GM12878 (cell line): ENCODE measurements at regions not wholly inside any gene's neighbourhood (a gene's known extent, or its start where the extent isn't known, plus 50 kb on each side); places are given as distances from the start of the nearest gene placed in this dataset.

Experiments used
- CBFB ChIP-seq: IDR thresholded peaks from 2 replicates; pipeline ENCODE4 v1.6.1; 2016; ENCODE audit warnings: antibody characterized with exemption, low read depth
- CEBPB ChIP-seq, 2 experiments: fragments of 150-350 bp in 1 of 2; IDR thresholded peaks; 2 replicates each; pipeline ENCODE4 v1.6.1; 2012 to 2014; ENCODE audit warnings: low read depth in 2 of 2, low read length in 2 of 2, borderline replicate concordance in 1 of 2, inconsistent platforms in 1 of 2
- CHD4 ChIP-seq: fragments of 200-600 bp; sonication (generic); IDR thresholded peaks from 2 replicates; pipeline ENCODE4 v1.6.1; 2016; ENCODE audit warnings: mild to moderate bottlenecking
- FOXM1 ChIP-seq: IDR thresholded peaks from 2 replicates; pipeline ENCODE4 v1.6.1; 2012; ENCODE audit warnings: low read depth, mild to moderate bottlenecking, inconsistent platforms, low read length, moderate library complexity
- HDAC2 ChIP-seq: fragments of 200-600 bp; sonication (generic); IDR thresholded peaks from 2 replicates; pipeline ENCODE4 v1.6.1; 2017
- MYC ChIP-seq: IDR thresholded peaks from 2 replicates; pipeline ENCODE4 v1.6.1; 2011; ENCODE audit warnings: mild to moderate bottlenecking, low read length, moderate library complexity, inconsistent platforms; ENCODE audit not compliant: insufficient read depth, insufficient replicate concordance, insufficient read length, severe bottlenecking
- POLR2A ChIP-seq: IDR thresholded peaks from 2 replicates; pipeline ENCODE4 v1.6.1; 2011; ENCODE audit warnings: low read depth, mild to moderate bottlenecking, low read length
- SMC3 ChIP-seq: IDR thresholded peaks from 2 replicates; pipeline ENCODE4 v1.6.1; 2011; ENCODE audit warnings: low read length, improper control_type of control experiment, borderline replicate concordance
- TF ChIP-seq, protein P1 (sequence below), 3 experiments: IDR thresholded peaks in 2 of 3; conservative IDR thresholded peaks in 1 of 3; 2 replicates each; pipeline ENCODE4 v1.5.1; 2011; ENCODE audit warnings: low read depth in 3 of 3, low read length in 3 of 3, mild to moderate bottlenecking in 3 of 3, control low read depth in 2 of 3, moderate library complexity in 2 of 3, inconsistent platforms in 1 of 3, mixed read lengths in 1 of 3; ENCODE audit not compliant: control insufficient read depth in 2 of 3, insufficient read depth in 1 of 3; ENCODE audit errors: extremely low read depth in 1 of 3
- TF ChIP-seq, protein P2 (sequence below): fragments of 450-650 bp; IDR thresholded peaks from 2 replicates; pipeline ENCODE4 v1.6.1; 2016; ENCODE audit warnings: mild to moderate bottlenecking, moderate library complexity, borderline replicate concordance

DNA sequence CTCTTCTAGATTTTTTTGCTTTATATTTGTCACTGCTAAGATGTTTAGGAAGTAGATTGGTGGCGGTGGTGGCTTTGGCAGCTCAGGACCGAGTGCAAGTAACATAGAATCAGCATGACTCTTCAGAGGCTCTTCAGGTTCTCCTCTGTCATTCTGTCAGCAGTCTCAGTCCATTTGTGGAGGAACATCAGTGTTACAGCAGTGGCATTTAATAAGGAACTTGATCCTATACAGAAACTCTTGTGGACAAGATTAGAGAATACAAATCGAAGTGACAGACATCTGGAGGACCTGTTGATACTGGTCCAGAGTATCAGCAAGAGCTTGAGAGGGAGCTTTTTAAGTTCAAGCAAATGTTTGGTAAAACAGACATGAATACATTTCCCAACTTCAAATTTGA is 82.2 kb upstream of the GNAZ start:
- TF ChIP-seq CHD4 (no peak), SMC3 (no peak), CBFB (no peak), MYC (no peak), POLR2A (no peak), FOXM1 (no peak), HDAC2 (no peak), CEBPB (IDR thresholded peaks at IDR 0.05; ENCODE audit: borderline replicate concordance in 1 of 2, low read depth in 2 of 2, low read length in 2 of 2) (no peak)
- TF ChIP-seq, protein P1, sequence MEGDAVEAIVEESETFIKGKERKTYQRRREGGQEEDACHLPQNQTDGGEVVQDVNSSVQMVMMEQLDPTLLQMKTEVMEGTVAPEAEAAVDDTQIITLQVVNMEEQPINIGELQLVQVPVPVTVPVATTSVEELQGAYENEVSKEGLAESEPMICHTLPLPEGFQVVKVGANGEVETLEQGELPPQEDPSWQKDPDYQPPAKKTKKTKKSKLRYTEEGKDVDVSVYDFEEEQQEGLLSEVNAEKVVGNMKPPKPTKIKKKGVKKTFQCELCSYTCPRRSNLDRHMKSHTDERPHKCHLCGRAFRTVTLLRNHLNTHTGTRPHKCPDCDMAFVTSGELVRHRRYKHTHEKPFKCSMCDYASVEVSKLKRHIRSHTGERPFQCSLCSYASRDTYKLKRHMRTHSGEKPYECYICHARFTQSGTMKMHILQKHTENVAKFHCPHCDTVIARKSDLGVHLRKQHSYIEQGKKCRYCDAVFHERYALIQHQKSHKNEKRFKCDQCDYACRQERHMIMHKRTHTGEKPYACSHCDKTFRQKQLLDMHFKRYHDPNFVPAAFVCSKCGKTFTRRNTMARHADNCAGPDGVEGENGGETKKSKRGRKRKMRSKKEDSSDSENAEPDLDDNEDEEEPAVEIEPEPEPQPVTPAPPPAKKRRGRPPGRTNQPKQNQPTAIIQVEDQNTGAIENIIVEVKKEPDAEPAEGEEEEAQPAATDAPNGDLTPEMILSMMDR (IDR thresholded peaks at IDR 0.05 in 2 of 3, conservative IDR thresholded peaks at IDR 0.05 in 1 of 3; ENCODE audit: control insufficient read depth in 2 of 3, extremely low read depth in 1 of 3, insufficient read depth in 1 of 3, low read depth in 3 of 3, low read length in 3 of 3), result no peak
- TF ChIP-seq, protein P2, sequence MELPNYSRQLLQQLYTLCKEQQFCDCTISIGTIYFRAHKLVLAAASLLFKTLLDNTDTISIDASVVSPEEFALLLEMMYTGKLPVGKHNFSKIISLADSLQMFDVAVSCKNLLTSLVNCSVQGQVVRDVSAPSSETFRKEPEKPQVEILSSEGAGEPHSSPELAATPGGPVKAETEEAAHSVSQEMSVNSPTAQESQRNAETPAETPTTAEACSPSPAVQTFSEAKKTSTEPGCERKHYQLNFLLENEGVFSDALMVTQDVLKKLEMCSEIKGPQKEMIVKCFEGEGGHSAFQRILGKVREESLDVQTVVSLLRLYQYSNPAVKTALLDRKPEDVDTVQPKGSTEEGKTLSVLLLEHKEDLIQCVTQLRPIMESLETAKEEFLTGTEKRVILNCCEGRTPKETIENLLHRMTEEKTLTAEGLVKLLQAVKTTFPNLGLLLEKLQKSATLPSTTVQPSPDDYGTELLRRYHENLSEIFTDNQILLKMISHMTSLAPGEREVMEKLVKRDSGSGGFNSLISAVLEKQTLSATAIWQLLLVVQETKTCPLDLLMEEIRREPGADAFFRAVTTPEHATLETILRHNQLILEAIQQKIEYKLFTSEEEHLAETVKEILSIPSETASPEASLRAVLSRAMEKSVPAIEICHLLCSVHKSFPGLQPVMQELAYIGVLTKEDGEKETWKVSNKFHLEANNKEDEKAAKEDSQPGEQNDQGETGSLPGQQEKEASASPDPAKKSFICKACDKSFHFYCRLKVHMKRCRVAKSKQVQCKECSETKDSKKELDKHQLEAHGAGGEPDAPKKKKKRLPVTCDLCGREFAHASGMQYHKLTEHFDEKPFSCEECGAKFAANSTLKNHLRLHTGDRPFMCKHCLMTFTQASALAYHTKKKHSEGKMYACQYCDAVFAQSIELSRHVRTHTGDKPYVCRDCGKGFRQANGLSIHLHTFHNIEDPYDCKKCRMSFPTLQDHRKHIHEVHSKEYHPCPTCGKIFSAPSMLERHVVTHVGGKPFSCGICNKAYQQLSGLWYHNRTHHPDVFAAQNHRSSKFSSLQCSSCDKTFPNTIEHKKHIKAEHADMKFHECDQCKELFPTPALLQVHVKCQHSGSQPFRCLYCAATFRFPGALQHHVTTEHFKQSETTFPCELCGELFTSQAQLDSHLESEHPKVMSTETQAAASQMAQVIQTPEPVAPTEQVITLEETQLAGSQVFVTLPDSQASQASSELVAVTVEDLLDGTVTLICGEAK, result no peak
